ENCODE measurements at regions not wholly inside any gene's neighbourhood (a gene's known extent, or its start where the extent isn't known, plus 50 kb on each side); places are given as distances from the start of the nearest gene placed in this dataset.
"Not testable (repeated sequence)": the region's sequence is repeated elsewhere in the genome, so short reads cannot be mapped to it uniquely, and the experiment has no call there.

- no peak for DNase-seq
Observed at GRCh38 chr4:27368781-27369180, 508.1 kb downstream of the STIM2 start.

- DNase-seq = no peak
Observed at GRCh38 chr4:27381815-27382214, 521.2 kb downstream of the STIM2 start.

GRCh38 chr4:27387711-27388110 lies 527.1 kb downstream of the STIM2 start:
- DNase-seq = no peak

- DNase-seq = no peak
Observed at GRCh38 chr4:27397886-27398285, 537.2 kb downstream of the STIM2 start.

- DNase-seq = no peak
Observed at GRCh38 chr4:27398631-27399310, 538.1 kb downstream of the STIM2 start.

GRCh38 chr4:27407616-27408015 lies 547.0 kb downstream of the STIM2 start:
- no peak for DNase-seq

GRCh38 chr4:27412613-27413012 lies 552.0 kb downstream of the STIM2 start:
- DNase-seq = no peak

- DNase-seq = no peak
Observed at GRCh38 chr4:27414887-27415731, 554.5 kb downstream of the STIM2 start.

GRCh38 chr4:27428661-27429060 lies 568.0 kb downstream of the STIM2 start:
- no peak for DNase-seq

- no peak for DNase-seq
Observed at GRCh38 chr4:27429364-27429871, 568.8 kb downstream of the STIM2 start.

GRCh38 chr4:27442146-27442545 lies 581.5 kb downstream of the STIM2 start:
- no peak for DNase-seq

GRCh38 chr4:27442661-27443060 lies 582.0 kb downstream of the STIM2 start:
- DNase-seq = not testable (repeated sequence)

GRCh38 chr4:27463816-27464215 lies 603.2 kb downstream of the STIM2 start:
- no peak for DNase-seq

GRCh38 chr4:27467351-27467750 lies 606.7 kb downstream of the STIM2 start:
- no peak for DNase-seq

GRCh38 chr4:27472364-27472763 lies 611.7 kb downstream of the STIM2 start:
- DNase-seq = no peak

GRCh38 chr4:27474691-27475090 lies 614.0 kb downstream of the STIM2 start:
- DNase-seq = no peak

GRCh38 chr4:27484216-27484615 lies 623.6 kb downstream of the STIM2 start:
- no peak for DNase-seq

- no peak for DNase-seq
Observed at GRCh38 chr4:27490315-27490714, 629.7 kb downstream of the STIM2 start.

- DNase-seq = no peak
Observed at GRCh38 chr4:27490766-27491165, 630.1 kb downstream of the STIM2 start.

- no peak for DNase-seq
Observed at GRCh38 chr4:27506401-27506800, 645.8 kb downstream of the STIM2 start.

- no peak for DNase-seq
Observed at GRCh38 chr4:27514711-27515110, 654.1 kb downstream of the STIM2 start.

GRCh38 chr4:27515140-27515539 lies 654.5 kb downstream of the STIM2 start:
- no peak for DNase-seq

- DNase-seq = no peak
Observed at GRCh38 chr4:27518876-27519275, 658.2 kb downstream of the STIM2 start.

- DNase-seq = no peak
Observed at GRCh38 chr4:27524224-27524623, 663.6 kb downstream of the STIM2 start.

Measured in bone marrow (tissue), 2 donors.